C1 segment of cervical spinal cord (tissue), 14 donors: ENCODE measurements at regions not wholly inside any gene's neighbourhood (a gene's known extent, or its start where the extent isn't known, plus 50 kb on each side); places are given as distances from the start of the nearest gene placed in this dataset.

Experiments used
- DNase-seq, 14 donors: peaks; one replicate each; lab custom pipeline; 2025; lab: John Stamatoyannopoulos, UW

GRCh38 chr16:85971902-85972638 lies 73.1 kb downstream of the IRF8 start:
- DNase-seq = no peak

GRCh38 chr16:85974428-85975375 lies 75.7 kb downstream of the IRF8 start:
- DNase-seq = no peak

GRCh38 chr16:85975451-85975981 lies 76.6 kb downstream of the IRF8 start:
- no peak for DNase-seq

- DNase-seq = peak in 3 of 14 donors; percentile 9 to 19 (median 19)
Measured at GRCh38 chr16:85978291-85978775, 79.4 kb downstream of the IRF8 start.

- no peak for DNase-seq
Measured at GRCh38 chr16:85978976-85979375, 80.0 kb downstream of the IRF8 start.

GRCh38 chr16:85979605-85980004 lies 80.6 kb downstream of the IRF8 start:
- DNase-seq = no peak

- DNase-seq = no peak
Measured at GRCh38 chr16:85980686-85981085, 81.7 kb downstream of the IRF8 start.

- no peak for DNase-seq
Measured at GRCh38 chr16:85981826-85982562, 83.0 kb downstream of the IRF8 start.

- peak in 5 of 14 donors; percentile 7 to 49 (median 28) for DNase-seq
Measured at GRCh38 chr16:85982563-85982939, 83.6 kb downstream of the IRF8 start.

- no peak for DNase-seq
Measured at GRCh38 chr16:85983064-85983463, 84.1 kb downstream of the IRF8 start.

- no peak for DNase-seq
Measured at GRCh38 chr16:85983606-85984230, 84.8 kb downstream of the IRF8 start.

- no peak for DNase-seq
Measured at GRCh38 chr16:85984231-85984880, 85.4 kb downstream of the IRF8 start.

GRCh38 chr16:85984947-85985451 lies 86.0 kb downstream of the IRF8 start:
- peak in 1 of 14 donors; percentile 38 for DNase-seq

- peak in 3 of 14 donors; percentile 10 to 35 (median 30) for DNase-seq
Measured at GRCh38 chr16:85986931-85987749, 88.2 kb downstream of the IRF8 start.

- DNase-seq = no peak
Measured at GRCh38 chr16:85987750-85988078, 88.8 kb downstream of the IRF8 start.

GRCh38 chr16:85988306-85988705 lies 89.3 kb downstream of the IRF8 start:
- DNase-seq = no peak

GRCh38 chr16:85988723-85989313 lies 89.9 kb downstream of the IRF8 start:
- DNase-seq = no peak

GRCh38 chr16:85989376-85989775 lies 90.4 kb downstream of the IRF8 start:
- no peak for DNase-seq
